GM23338 (cell line): ENCODE measurements at regions not wholly inside any gene's neighbourhood (a gene's known extent, or its start where the extent isn't known, plus 50 kb on each side); places are given as distances from the start of the nearest gene placed in this dataset.

Experiments used
- ATAC-seq: fragments of 200-7000 bp; cut with Tn5 transposase; 3 replicates; pipeline ENCODE4 v1.9.1; 2020
- DNase-seq: peaks from one replicate; pipeline ENCODE4 v3.0.0-alpha.2; 2015; ENCODE audit warnings: low spot score
- H2AFZ ChIP-seq: fragments of 200-600 bp; sonication (generic); 2 replicates; pipeline ENCODE4 v1.8.0; 2016; ENCODE audit warnings: antibody characterized with exemption, mild to moderate bottlenecking, moderate library complexity
- H3F3A ChIP-seq: fragments of 200-600 bp; sonication (generic); replicated peaks from 2 replicates; pipeline ENCODE4 v1.8.0; 2017; ENCODE audit warnings: antibody characterized with exemption, mixed run types, low read depth
- H3K27ac ChIP-seq: fragments of 200-600 bp; sonication (generic); 2 replicates; pipeline ENCODE4 v1.6.1; 2016; ENCODE audit warnings: low read depth
- H3K27me3 ChIP-seq: fragments of 200-600 bp; sonication (generic); 2 replicates; pipeline ENCODE4 v1.8.0; 2016; ENCODE audit warnings: mild to moderate bottlenecking, mixed run types, moderate library complexity; ENCODE audit not compliant: insufficient read depth
- H3K36me3 ChIP-seq: fragments of 200-600 bp; sonication (generic); 2 replicates; pipeline ENCODE4 v1.8.0; 2016; ENCODE audit warnings: mild to moderate bottlenecking; ENCODE audit not compliant: insufficient read depth
- H3K4me1 ChIP-seq: fragments of 200-600 bp; sonication (generic); 2 replicates; pipeline ENCODE4 v1.8.0; 2016; ENCODE audit warnings: mild to moderate bottlenecking, moderate library complexity; ENCODE audit not compliant: insufficient read depth
- H3K4me2 ChIP-seq: fragments of 200-600 bp; sonication (generic); 2 replicates; pipeline ENCODE4 v1.7.1; 2017; ENCODE audit warnings: mixed run types
- H3K4me3 ChIP-seq: fragments of 200-600 bp; sonication (generic); 2 replicates; pipeline ENCODE4 v1.6.1; 2016; ENCODE audit warnings: mixed run types
- H3K79me2 ChIP-seq: fragments of 200-600 bp; sonication (generic); replicated peaks from 2 replicates; pipeline ENCODE4 v1.8.0; 2017; ENCODE audit warnings: mild to moderate bottlenecking; ENCODE audit not compliant: insufficient read depth
- H3K9me2 ChIP-seq: fragments of 200-600 bp; sonication (generic); 2 replicates; pipeline ENCODE4 v1.8.0; 2017; ENCODE audit not compliant: insufficient read depth
- H4K20me1 ChIP-seq: fragments of 200-600 bp; sonication (generic); replicated peaks from 2 replicates; pipeline ENCODE4 v1.8.0; 2017; ENCODE audit warnings: mild to moderate bottlenecking; ENCODE audit not compliant: insufficient read depth
- H3K27ac Mint-ChIP-seq: 2 replicates; pipeline ENCODE4 v1.8.0; 2020; ENCODE audit warnings: inconsistent platforms, mild to moderate bottlenecking, moderate library complexity, mixed read lengths
- H3K27me3 Mint-ChIP-seq: 3 replicates; pipeline ENCODE4 v1.8.0; 2022; ENCODE audit warnings: low read depth, mild to moderate bottlenecking, moderate library complexity, mixed read lengths, inconsistent platforms; ENCODE audit not compliant: insufficient read depth, poor library complexity
- H3K36me3 Mint-ChIP-seq: 3 replicates; pipeline ENCODE4 v1.8.0; 2021; ENCODE audit warnings: low read depth, mild to moderate bottlenecking, inconsistent platforms, moderate library complexity, mixed read lengths
- H3K4me1 Mint-ChIP-seq: 3 replicates; pipeline ENCODE4 v1.8.0; 2020; ENCODE audit warnings: mild to moderate bottlenecking, inconsistent platforms, mixed read lengths
- H3K4me3 Mint-ChIP-seq: 3 replicates; pipeline ENCODE4 v1.8.0; 2021; ENCODE audit warnings: moderate library complexity, mild to moderate bottlenecking, inconsistent platforms, mixed read lengths
- H3K9me3 Mint-ChIP-seq: 3 replicates; pipeline ENCODE4 v1.8.0; 2020; ENCODE audit warnings: moderate library complexity, mild to moderate bottlenecking, inconsistent platforms, mixed read lengths
- CREB1 ChIP-seq: fragments of 250-450 bp; sonication (Bioruptor Pico); IDR thresholded peaks from 2 replicates; pipeline ENCODE4 v1.5.0; 2020; ENCODE audit warnings: low read depth, mild to moderate bottlenecking, moderate library complexity
- CTCF ChIP-seq, 2 experiments: fragments of 200-600 bp in 1 of 2; sonication (generic) in 1 of 2; conservative IDR thresholded peaks; 2 replicates each; pipeline versions ENCODE4 v1.5.1 to v1.6.1; 2016 to 2017; ENCODE audit warnings: antibody characterized with exemption in 2 of 2, low read depth in 2 of 2, mild to moderate bottlenecking in 2 of 2, moderate library complexity in 1 of 2
- ETS1 ChIP-seq: IDR thresholded peaks from 2 replicates; pipeline ENCODE4 v1.6.1; 2016; ENCODE audit warnings: antibody characterized with exemption
- EZH2 ChIP-seq: fragments of 200-600 bp; sonication (generic); IDR thresholded peaks from one replicate; pipeline ENCODE4 v1.8.0; 2017; ENCODE audit warnings: antibody characterized with exemption, mild to moderate bottlenecking, low read depth; ENCODE audit not compliant: unreplicated experiment
- EZH2phosphoT487 ChIP-seq: fragments of 200-600 bp; sonication (generic); IDR thresholded peaks from one replicate; pipeline ENCODE4 v1.8.1; 2018; ENCODE audit warnings: antibody characterized with exemption; ENCODE audit not compliant: unreplicated experiment
- JUNB ChIP-seq: IDR thresholded peaks from one replicate; pipeline ENCODE4 v1.6.1; 2016; ENCODE audit warnings: antibody characterized with exemption; ENCODE audit not compliant: unreplicated experiment
- NANOG ChIP-seq: IDR thresholded peaks from 2 replicates; pipeline ENCODE4 v1.6.1; 2016; ENCODE audit warnings: antibody characterized with exemption, borderline replicate concordance
- POLR2AphosphoS5 ChIP-seq: IDR thresholded peaks from 2 replicates; pipeline ENCODE4 v1.6.1; 2016; ENCODE audit warnings: antibody characterized with exemption, low read depth
- REST ChIP-seq: IDR thresholded peaks from one replicate; pipeline ENCODE4 v1.6.1; 2018; ENCODE audit warnings: antibody characterized with exemption; ENCODE audit not compliant: unreplicated experiment
- STAT1 ChIP-seq: IDR thresholded peaks from one replicate; pipeline ENCODE4 v1.6.1; 2016; ENCODE audit warnings: antibody characterized with exemption; ENCODE audit not compliant: unreplicated experiment
- ZNF114 ChIP-seq: fragments of 250-450 bp; sonication (Bioruptor Pico); IDR thresholded peaks from 2 replicates; pipeline ENCODE4 v1.5.0; 2020; ENCODE audit warnings: mild to moderate bottlenecking, moderate library complexity
- ZNF331 ChIP-seq: fragments of 250-450 bp; sonication (Bioruptor Pico); IDR thresholded peaks from 2 replicates; pipeline ENCODE4 v1.5.0; 2020; ENCODE audit warnings: low read depth, mild to moderate bottlenecking, moderate library complexity
- ZNF462 ChIP-seq: fragments of 250-450 bp; sonication (Bioruptor Pico); IDR thresholded peaks from 2 replicates; pipeline ENCODE4 v1.5.0; 2020; ENCODE audit warnings: mild to moderate bottlenecking, moderate library complexity

GRCh38 chr5:174392892-174393291, 331.5 kb upstream of the MSX2 start:
- Histone ChIP-seq H3K27ac (no peak overlapping the region), H3K4me2 (no peak overlapping the region), H3K4me3 (no peak overlapping the region), H3K36me3 (no peaks in the 10 kb centered on the region), H3K9me2 (0 out of 2 replicates have a peak, but pooled peaks cover 4% of the 10 kb centered on the region), H4K20me1 (no peaks in the 10 kb centered on the region), H3K4me1 (no peaks in the 10 kb centered on the region), H3K27me3 (no peaks in the 10 kb centered on the region), H3K79me2 (no peaks in the 10 kb centered on the region), H2AFZ (no peak overlapping the region), H3F3A (no peaks in the 10 kb centered on the region)
- Mint-ChIP-seq H3K36me3 (no peaks in the 10 kb centered on the region), H3K9me3 (no peaks in the 10 kb centered on the region), H3K4me3 (no peak overlapping the region), H3K4me1 (no peaks in the 10 kb centered on the region), H3K27ac (no peak overlapping the region), H3K27me3 (no peaks in the 10 kb centered on the region)
- no peak for ATAC-seq
- DNase-seq: no peak
- no peak for TF ChIP-seq EZH2phosphoT487
- TF ChIP-seq NANOG: no peak
- no peak for TF ChIP-seq EZH2
- no peak for TF ChIP-seq POLR2AphosphoS5
- TF ChIP-seq CREB1 (CRISPR knock-in tag): no peak
- TF ChIP-seq CTCF (conservative IDR thresholded peaks at IDR 0.05; ENCODE audit: low read depth in 2 of 2): no peak
- no peak for TF ChIP-seq ZNF114 (CRISPR knock-in tag)
- no peak for TF ChIP-seq ZNF331
- no peak for TF ChIP-seq STAT1
- no peak for TF ChIP-seq JUNB
- TF ChIP-seq ETS1: no peak
- TF ChIP-seq REST: no peak
- TF ChIP-seq ZNF462 (CRISPR knock-in tag): no peak
